ENCODE measurements at regions not wholly inside any gene's neighbourhood (a gene's known extent, or its start where the extent isn't known, plus 50 kb on each side); places are given as distances from the start of the nearest gene placed in this dataset.

- no peak for TF ChIP-seq CTCF (IDR thresholded peaks at IDR 0.05)
- no peak for TF ChIP-seq POLR2A (IDR thresholded peaks at IDR 0.05)
These were observed 435.4 kb downstream of the BRD1 start for GRCh38 chr22:49392247-49392646.

All from adrenal gland (tissue), 5 donors.